ENCODE measurements at regions not wholly inside any gene's neighbourhood (a gene's known extent, or its start where the extent isn't known, plus 50 kb on each side); places are given as distances from the start of the nearest gene placed in this dataset.

DNA sequence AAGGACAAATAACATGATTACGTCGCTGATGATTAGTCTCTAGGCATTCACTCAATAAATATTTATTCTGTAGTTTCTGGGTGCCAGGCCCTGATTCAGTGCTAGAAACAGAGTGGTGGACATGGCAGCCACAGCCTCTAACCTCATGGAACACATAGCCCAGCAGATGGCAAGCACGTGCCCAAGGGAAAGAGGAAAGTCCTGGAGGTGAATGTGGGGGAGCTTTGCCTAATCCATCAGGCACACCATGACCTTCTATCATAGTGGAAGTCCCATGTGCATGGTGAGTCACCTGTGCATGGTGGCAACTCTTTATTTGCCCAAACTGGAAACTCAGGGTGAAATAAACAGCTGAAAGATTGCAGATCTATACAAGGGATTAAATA, 143.0 kb upstream of the TNFAIP3 start:
- DNase-seq: no peak
- in situ Hi-C loops (cut with MboI; ENCODE audit: low pct_unique_long_range_greater_than_20kb, low sequenced_read_pairs): no loop called here

DNA sequence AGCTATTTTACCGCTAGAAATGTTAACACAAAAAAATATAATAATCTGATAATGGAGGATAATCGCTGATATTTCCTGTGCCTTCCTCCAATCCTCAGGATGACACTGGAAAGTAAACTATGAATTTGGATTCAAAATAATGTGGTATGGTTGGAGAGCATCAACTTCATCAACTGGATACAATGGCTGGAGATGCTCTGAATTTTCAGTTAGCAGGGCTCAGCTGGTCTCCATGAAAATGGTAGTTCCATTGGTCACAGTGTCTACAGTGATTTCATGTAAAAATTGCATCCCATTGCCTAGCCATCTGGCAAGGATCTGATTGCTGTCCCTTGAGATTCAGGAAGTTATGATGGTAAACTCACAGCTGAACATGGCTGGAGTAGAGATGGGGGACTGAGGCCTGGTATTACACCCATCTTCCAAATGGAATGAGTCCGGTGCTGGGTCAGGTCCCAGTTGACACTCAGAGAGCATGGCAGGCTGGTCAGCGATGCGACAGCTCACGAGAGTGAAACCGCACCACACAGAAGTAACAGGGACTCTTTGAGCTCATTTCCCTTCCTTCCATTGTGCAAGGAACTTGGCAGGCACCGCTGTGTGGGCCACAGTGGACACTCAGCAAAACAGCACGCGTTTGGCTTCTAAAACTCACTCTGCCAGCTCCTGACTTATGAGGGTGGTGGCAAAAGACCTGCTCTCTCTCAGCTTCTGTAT, 142.4 kb upstream of the TNFAIP3 start:
- no peak for DNase-seq
- in situ Hi-C loops (cut with MboI; ENCODE audit: low pct_unique_long_range_greater_than_20kb, low sequenced_read_pairs): no loop called here

DNA sequence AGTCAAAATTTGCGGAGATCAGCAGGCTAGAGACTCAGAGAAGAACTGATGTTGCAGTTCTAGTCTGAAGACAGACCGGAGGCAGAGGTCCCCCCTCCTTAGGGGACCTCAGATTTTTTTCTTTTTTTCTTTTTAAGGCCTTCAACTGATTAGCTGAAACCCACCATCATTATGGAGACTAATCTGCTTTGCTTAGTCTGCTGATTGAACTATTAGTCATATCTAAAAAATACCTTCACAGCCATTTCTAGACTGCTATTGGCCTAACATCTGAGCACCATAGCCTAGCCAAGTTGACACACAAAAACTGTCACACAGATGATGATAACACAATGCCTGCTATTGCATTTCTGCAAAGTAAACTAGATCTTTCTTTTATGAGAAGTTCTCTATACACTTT, 141.1 kb upstream of the TNFAIP3 start:
- no peak for DNase-seq
- in situ Hi-C loops (cut with MboI; ENCODE audit: low pct_unique_long_range_greater_than_20kb, low sequenced_read_pairs): no loop called here

DNA sequence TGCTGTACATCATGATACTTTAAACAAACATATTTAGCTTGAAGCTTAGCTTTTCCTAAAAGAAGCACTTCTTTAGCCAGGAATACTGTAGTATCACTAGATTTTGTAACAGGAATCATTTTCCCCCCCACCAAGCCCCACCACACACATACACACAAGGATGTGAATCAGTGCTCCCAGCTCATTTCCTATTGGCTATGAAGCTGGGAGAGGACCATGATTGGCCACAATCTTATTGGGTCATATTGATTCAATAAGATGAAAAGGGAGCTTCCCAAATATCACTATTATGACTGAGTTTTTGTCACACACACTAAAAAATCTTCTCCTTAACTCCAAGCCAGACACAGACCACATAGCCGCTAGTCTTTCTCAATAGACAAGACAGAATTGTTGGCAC, 140.5 kb upstream of the TNFAIP3 start:
- in situ Hi-C loops (cut with MboI; ENCODE audit: low pct_unique_long_range_greater_than_20kb, low sequenced_read_pairs): no loop called here
- no peak for DNase-seq

DNA sequence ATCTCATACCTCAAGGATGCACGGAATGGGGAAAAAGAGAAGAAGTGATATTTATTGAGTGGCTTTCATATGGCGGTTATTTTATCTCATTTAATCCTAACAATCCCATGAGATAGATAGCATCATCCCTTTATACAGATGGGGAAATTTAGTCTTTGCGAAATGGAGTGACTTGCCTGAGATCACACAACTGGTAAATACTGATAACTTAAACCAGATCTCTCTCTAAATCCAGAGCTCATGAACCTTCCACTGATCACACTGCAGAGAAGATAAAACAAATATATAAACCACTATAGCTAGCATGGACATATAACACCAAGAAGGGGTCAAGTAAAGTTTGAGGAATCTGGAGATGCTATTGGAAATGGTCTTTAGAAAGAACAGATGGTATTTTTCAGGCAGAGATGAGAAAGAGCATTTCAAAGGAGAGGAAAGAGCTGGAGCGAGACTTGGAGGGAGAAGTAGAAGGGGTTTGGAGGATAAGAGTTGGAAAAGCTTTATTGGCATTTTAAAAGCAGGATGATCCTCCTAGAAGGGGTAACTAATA, 139.8 kb upstream of the TNFAIP3 start:
- in situ Hi-C loops (cut with MboI; ENCODE audit: low pct_unique_long_range_greater_than_20kb, low sequenced_read_pairs): no loop called here
- DNase-seq: no peak

DNA sequence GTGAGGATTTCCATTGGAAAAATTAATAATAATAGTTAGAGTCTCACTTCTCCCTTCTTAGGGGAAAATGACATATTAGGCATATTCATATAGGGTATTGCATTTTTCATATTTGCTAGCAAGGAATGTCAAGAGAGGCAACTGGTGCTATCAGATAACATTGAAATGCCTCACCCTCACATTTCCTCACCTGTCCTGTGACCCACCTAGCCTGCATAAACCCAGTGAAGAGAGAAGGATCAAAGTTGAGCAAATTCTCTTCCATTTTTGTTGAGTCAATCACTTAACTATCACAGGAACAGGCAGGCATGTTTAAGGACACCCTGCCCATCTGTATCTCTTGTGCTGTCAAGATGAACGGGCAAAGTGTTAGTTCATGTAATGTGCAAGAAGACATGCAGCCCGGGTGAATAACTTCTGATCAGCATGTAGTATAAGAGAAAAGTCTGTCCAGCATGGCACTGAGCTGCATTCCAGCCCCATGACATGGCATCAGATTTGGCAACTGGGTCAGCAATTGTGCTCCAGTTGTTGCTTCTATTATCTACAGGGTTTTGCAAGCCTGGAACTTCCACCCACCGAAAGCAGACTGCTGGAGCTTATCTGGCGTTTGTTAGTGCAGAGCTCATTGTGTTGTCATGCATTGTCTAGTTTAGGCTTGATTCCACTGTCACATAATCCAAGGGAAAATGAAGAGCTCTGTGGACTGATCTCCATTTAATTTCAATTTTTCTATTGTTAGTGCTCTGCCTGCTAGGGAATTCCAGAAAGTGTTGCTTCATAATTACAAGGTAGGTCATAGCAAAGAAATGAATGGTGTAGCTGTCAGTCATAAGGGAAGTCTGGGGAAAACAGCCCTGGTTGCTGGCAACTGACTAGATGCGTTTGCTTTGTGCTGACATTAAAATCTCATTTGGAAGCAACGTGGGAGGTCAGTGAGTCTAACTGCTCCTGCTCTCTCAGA, 138.4 kb upstream of the TNFAIP3 start:
- no peak for DNase-seq
- in situ Hi-C loops (cut with MboI; ENCODE audit: low pct_unique_long_range_greater_than_20kb, low sequenced_read_pairs): no loop called here

DNA sequence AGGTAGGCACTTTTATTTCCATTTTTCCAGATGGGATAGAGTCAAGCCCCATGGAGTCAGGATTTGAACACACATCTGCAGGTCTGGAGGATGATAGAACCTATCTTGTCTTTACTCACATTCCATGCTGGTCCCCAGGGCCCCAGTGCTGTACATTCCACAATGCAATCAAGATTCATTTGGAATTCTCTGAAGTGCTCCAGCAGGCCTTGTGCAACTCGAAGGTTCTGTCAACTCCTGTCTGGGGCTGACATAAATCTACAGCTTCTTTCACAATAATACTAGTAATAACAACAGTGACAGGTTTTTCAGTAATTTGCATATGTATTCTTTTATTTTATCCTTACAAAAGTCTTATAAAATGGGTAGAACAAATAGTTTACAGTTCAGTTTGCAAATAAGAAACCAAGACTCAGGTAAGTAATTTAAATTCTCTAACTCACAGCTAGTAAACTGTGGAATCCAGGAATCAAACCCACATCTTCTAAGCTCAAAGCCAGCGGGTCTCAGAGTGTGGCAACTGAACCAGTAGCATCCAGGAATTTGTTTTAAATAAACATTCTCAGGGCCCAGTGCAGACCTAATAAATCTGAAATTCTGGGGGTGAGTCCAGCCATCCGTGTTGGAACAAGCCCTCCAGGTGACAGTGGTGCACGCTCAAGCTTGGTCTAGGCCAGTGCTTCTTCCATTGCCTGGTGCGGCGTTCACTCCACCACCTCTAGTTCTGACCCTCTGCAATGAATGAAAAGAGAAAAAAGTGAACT, 137.0 kb upstream of the TNFAIP3 start:
- in situ Hi-C loops (cut with MboI; ENCODE audit: low pct_unique_long_range_greater_than_20kb, low sequenced_read_pairs): no loop called here
- DNase-seq: no peak

DNA sequence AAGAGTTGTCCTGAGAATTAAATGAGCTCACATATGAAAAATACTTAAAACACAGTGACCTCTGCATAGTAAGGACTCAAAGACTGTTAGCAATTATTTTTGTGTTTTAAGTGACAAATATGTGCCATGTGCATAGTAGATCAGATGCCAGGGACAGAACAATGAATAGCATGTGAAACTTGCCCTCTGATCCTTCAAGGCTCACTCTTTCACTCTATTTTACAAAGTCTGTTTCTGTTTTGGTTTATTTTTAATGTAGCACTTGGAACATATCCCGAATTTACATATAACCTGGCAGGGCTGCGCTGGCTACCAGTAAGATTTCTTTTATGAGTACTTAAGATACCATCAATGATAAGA, 135.5 kb upstream of the TNFAIP3 start:
- DNase-seq: no peak
- in situ Hi-C loops (cut with MboI; ENCODE audit: low pct_unique_long_range_greater_than_20kb, low sequenced_read_pairs): no loop called here

DNA sequence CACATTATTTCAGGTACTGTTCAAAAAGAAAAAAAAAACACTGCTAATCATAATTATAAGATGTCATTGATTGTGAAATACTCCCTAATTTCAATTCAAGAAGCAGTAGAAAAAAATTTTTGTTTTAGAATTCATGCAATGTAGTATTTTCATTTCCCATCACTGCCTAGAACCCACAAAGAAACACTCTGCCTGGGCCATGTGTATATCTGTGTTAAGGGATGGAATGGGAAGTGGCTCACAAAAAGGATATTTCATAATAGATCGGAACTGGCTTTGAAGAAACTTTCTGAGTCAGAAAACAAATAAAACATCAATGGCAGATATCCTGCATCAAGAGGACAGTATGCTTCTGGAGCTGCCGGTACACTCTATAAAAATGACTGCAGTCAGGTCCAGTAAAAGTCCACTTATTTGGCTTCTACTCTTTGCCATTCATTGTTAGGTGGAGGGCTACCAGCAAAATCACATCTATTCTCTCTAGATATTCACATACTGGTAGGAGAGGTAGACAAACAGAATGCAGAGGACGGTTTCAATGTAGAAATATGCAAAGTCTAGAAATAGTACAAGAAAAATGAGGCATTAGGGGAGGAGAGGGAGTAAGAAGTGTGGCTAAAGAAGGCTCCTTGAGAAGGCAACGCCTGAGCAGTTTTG, 135.0 kb upstream of the TNFAIP3 start:
- peak; percentile 21 for DNase-seq
- in situ Hi-C loops (cut with MboI; ENCODE audit: low pct_unique_long_range_greater_than_20kb, low sequenced_read_pairs): no loop called here

DNA sequence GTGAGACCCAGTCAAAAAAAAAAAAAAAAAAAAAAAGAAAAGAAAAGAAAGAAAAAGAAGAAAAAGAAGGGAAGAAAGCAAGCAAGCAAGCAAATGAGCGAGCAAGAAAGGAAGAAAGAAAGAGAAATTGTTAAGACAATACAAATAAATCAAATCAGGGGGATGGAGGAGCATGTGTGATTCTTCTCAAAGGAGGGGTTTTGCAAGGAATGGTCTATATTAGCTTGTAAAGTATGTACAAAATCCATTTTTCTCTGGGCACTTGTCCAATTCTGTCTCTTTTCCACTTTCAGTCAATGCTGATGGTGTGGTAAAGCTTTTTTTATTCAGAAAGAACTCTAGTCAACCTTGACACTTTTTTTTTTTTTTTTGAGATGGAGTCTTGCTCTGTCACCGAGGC, 133.7 kb upstream of the TNFAIP3 start:
- no peak for DNase-seq
- in situ Hi-C loops (cut with MboI; ENCODE audit: low pct_unique_long_range_greater_than_20kb, low sequenced_read_pairs): no loop called here

DNA sequence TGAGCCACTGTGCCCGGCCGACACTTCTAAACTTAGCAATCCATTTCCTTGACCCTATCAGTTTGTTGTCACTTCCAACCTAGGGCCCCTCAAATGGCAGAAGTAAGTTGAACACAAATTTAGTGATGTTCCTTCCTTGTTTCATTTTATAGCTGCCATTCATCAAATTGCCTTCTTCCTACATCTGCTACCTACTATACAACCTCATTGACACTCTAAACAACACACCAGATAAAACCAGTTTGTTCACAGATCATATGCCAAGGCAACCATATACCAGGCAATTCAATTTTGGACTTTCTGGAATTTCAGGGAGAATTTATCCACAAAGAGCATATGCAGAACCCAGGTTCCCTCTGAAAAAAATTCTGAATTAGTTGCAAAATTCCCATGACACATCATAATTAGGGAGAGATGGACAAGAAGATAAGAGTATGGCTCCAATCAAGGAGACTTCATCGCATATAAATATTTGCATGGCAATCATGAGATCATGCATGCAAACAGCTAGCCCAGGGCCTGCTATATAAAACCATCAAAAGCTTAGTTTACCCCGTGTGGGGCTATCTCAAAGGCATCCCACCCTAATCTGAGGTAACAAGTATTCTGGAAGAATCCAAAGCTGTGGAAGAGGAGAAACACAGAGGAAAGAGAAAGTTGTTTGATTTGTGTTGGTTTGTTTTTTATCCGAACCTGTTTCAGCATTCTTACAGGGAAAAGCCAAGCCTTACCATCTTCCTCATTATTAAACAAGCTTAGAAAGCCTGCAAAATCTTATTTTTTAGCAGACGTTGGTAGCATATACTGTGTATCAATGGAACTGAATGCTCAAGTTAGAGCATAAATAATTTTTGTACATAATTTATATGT, 132.8 kb upstream of the TNFAIP3 start:
- in situ Hi-C loops (cut with MboI; ENCODE audit: low pct_unique_long_range_greater_than_20kb, low sequenced_read_pairs): no loop called here

DNA sequence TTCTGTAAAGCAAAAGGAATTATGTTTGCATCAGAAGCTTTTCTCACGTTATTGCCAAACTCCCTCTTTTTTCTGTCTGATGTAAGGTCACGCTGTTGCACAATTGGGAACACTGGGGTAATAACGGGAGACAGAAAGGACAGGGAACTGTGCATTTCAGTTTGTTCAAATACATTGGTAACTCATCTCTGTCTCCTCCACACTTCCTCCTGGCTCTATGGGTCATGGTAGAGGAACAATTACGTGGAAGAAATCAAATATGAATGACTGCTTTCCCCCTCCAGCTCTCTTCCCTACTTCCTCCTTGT, 132.2 kb upstream of the TNFAIP3 start:
- in situ Hi-C loops (cut with MboI; ENCODE audit: low pct_unique_long_range_greater_than_20kb, low sequenced_read_pairs): no loop called here
- DNase-seq: peak; percentile 20

More for the DNA sequence above, 132.8 kb upstream of the TNFAIP3 start:
- DNase-seq: no peak

DNA sequence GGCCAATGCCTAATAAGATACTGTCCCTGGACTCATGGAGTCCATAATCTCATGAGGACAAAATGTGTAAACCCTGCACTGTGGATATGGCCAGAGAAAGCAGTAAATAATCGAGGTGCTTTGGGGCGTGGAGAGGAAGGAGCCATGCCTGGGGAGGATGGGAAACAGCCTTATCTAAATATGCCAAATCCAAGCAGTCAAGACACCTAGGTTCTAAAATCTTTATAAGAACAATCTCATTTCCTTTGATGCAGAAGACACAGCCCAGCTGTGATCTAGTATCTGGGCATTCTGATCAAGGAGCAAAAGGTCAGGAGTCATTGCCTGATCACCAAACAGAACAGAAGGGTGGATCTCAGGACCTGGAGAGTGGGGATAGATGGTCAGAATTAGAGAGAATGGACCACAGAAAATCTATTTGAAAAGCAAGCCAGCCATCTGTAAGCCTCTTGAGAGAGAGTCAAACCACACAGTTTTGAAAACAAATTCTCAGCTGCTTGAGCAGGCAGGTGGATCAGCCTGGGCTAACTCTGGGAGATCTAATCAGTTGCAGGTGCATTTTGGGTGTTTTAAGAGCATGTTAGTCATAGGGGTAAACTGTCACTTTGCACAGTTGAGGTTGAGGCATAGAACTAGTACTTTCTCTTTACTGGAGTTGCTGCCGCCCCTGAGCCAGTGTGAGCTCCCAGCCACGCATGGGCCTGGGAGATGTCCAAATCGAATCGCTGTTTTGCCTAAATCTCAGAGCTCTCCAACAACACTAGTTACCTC, 130.8 kb upstream of the TNFAIP3 start:
- no peak for DNase-seq
- in situ Hi-C loops (cut with MboI; ENCODE audit: low pct_unique_long_range_greater_than_20kb, low sequenced_read_pairs): no loop called here

DNA sequence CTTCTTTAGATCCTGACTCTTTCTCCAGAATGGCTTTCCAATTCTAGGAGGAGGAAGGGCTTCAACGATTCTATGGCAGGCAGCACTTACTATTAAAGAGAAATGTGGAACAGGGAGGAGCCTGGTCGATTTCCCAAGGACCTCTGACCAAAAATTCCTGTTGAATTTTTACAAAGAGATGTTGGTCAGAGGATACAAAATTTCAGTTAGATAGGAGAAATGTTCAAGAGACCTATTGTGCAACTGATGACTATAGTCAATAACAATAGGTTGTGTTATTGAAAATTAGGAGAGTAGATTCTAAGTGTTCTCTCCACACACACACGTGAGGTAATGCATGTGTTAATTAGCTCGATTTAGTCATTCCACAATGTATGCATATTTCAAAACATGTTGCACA, 130.1 kb upstream of the TNFAIP3 start:
- DNase-seq: no peak
- in situ Hi-C loops (cut with MboI; ENCODE audit: low pct_unique_long_range_greater_than_20kb, low sequenced_read_pairs): no loop called here

DNA sequence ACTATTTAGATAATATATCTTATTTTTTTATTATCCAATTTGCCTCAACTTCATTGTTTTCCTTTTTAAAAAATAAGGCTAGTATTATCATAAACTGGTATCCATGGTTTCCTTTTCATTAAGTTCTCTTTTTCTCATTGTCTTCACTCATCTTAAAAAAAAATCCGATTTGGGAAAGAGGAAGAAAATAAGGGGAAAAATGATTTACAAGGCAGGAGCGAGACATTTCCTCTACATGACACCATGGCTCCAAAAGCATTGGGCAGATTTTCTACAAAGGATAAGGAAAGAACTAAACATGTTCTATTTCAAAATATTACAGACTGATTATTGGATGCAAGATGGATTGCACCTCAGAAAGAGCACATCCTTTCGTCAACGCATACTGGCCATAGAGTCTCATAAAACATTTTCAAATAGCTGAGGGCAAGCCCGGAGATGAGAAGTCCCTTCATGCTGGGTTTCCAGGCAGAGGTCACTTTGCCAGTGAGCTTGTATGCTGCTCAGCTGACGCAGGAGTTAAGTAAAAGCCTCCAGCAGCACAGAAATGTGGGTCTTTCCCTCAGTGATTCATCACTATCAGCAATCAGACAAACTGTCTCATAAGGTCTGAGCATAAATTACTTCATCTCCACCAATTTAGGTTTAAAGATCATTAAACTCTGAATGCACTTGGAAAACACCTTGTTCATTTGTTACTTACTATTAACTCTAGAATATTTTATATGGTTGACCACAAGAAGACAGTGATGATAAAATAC, 129.0 kb upstream of the TNFAIP3 start:
- in situ Hi-C loops (cut with MboI; ENCODE audit: low pct_unique_long_range_greater_than_20kb, low sequenced_read_pairs): no loop called here
- no peak for DNase-seq

DNA sequence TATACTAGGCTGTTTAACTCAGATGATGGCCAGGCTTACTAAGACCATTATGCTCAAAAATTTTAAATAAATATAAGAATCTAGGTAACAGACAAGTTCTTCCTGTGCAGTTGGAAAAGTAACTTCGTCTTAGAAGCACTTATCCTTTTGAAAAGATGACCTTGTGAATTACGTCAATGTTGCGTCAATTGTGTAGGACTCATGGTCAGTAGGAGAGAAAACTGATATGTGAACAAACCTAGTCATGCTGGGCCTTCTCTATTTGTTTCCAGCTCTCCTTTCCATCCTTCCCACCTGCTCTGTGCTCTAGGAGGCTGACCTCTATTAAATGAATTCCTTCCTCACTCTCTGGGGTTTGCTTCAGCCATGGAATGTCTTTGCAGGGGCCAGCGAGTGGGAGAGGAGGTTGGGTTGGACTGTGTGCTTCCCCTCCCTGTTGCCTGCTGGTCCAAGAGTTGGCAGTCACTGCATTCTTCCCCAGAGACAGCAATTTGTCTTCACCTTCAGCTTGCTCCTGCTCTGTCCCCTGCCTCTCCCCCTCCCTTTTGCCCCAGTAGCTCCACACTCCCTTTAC, 128.0 kb upstream of the TNFAIP3 start:
- no peak for DNase-seq
- in situ Hi-C loops (cut with MboI; ENCODE audit: low pct_unique_long_range_greater_than_20kb, low sequenced_read_pairs): no loop called here

DNA sequence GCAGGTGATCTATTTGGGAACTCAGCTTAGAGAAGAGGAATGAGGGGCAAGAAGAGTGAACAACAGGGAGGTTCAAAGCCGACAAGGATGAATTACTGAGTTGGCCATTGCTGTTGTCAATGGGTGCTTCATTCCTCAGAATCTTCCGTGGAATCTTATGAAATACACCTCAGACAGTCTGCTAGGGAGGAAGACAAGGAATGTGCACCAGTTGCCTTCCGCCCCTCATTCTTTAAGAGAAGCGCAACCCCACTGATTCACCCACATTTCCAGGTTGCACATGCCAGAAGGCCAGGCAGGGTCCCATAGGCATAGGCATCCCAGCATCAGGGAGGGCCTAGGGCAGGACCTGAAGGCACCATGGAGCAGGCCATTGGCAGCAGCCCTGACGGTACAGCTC, 127.5 kb upstream of the TNFAIP3 start:
- in situ Hi-C loops (cut with MboI; ENCODE audit: low pct_unique_long_range_greater_than_20kb, low sequenced_read_pairs): no loop called here
- no peak for DNase-seq

All from KBM-7 (cell line).